HG02973 (cell line): ENCODE measurements at regions not wholly inside any gene's neighbourhood (a gene's known extent, or its start where the extent isn't known, plus 50 kb on each side); places are given as distances from the start of the nearest gene placed in this dataset.
"Not testable (repeated sequence)": the region's sequence is repeated elsewhere in the genome, so short reads cannot be mapped to it uniquely, and the experiment has no call there.

ENCODE experiments used
- ATAC-seq: cut with Tn5 transposase; IDR thresholded peaks from one replicate; pipeline ENCODE4 v1.9.1; 2021; ENCODE audit warnings: moderate library complexity; ENCODE audit not compliant: unreplicated experiment

- ATAC-seq: no peak
Measured at GRCh38 chr12:46629331-46630229, 196.2 kb downstream of the SLC38A4 start.

GRCh38 chr12:46628176-46628575 lies 197.6 kb downstream of the SLC38A4 start:
- no peak for ATAC-seq

GRCh38 chr12:46627686-46628085 lies 198.1 kb downstream of the SLC38A4 start:
- no peak for ATAC-seq

- not testable (repeated sequence) for ATAC-seq
Measured at GRCh38 chr12:46619474-46619873, 206.3 kb downstream of the SLC38A4 start.

- ATAC-seq: not testable (repeated sequence)
Measured at GRCh38 chr12:46617737-46618136, 208.1 kb downstream of the SLC38A4 start.

- no peak for ATAC-seq
Measured at GRCh38 chr12:46617167-46617566, 208.6 kb downstream of the SLC38A4 start.

GRCh38 chr12:46610754-46611153 lies 215.0 kb downstream of the SLC38A4 start:
- ATAC-seq: no peak

GRCh38 chr12:46609674-46610073 lies 216.1 kb downstream of the SLC38A4 start:
- ATAC-seq: no peak

- no peak for ATAC-seq
Measured at GRCh38 chr12:46609273-46609623, 216.5 kb downstream of the SLC38A4 start.

GRCh38 chr12:46608431-46609272 lies 217.1 kb downstream of the SLC38A4 start:
- no peak for ATAC-seq

- ATAC-seq: no peak
Measured at GRCh38 chr12:46604684-46605083, 221.1 kb downstream of the SLC38A4 start.

- no peak for ATAC-seq
Measured at GRCh38 chr12:46603776-46604456, 221.9 kb downstream of the SLC38A4 start.

GRCh38 chr12:46602474-46602873 lies 223.3 kb downstream of the SLC38A4 start:
- ATAC-seq: no peak

- no peak for ATAC-seq
Measured at GRCh38 chr12:46590991-46591703, 218.6 kb upstream of the SLC38A2 start.

- no peak for ATAC-seq
Measured at GRCh38 chr12:46585854-46586621, 213.5 kb upstream of the SLC38A2 start.

- ATAC-seq: not testable (repeated sequence)
Measured at GRCh38 chr12:46584098-46584497, 211.5 kb upstream of the SLC38A2 start.

GRCh38 chr12:46581990-46582389 lies 209.4 kb upstream of the SLC38A2 start:
- ATAC-seq: not testable (repeated sequence)

- ATAC-seq: no peak
Measured at GRCh38 chr12:46580445-46580844, 207.9 kb upstream of the SLC38A2 start.

- no peak for ATAC-seq
Measured at GRCh38 chr12:46579474-46579873, 206.9 kb upstream of the SLC38A2 start.
